HUDEP-2 (cell line): ENCODE measurements at regions not wholly inside any gene's neighbourhood (a gene's known extent, or its start where the extent isn't known, plus 50 kb on each side); places are given as distances from the start of the nearest gene placed in this dataset.
A peak's percentile ranks its signal among the peaks of the same experiment; 100 is the strongest.

ENCODE experiments used
- DNase-seq, 76 experiments: peaks; one replicate each; lab custom pipeline; 2025; ENCODE audit not compliant: unreplicated experiment in 76 of 76; lab: John Stamatoyannopoulos, UW

DNA sequence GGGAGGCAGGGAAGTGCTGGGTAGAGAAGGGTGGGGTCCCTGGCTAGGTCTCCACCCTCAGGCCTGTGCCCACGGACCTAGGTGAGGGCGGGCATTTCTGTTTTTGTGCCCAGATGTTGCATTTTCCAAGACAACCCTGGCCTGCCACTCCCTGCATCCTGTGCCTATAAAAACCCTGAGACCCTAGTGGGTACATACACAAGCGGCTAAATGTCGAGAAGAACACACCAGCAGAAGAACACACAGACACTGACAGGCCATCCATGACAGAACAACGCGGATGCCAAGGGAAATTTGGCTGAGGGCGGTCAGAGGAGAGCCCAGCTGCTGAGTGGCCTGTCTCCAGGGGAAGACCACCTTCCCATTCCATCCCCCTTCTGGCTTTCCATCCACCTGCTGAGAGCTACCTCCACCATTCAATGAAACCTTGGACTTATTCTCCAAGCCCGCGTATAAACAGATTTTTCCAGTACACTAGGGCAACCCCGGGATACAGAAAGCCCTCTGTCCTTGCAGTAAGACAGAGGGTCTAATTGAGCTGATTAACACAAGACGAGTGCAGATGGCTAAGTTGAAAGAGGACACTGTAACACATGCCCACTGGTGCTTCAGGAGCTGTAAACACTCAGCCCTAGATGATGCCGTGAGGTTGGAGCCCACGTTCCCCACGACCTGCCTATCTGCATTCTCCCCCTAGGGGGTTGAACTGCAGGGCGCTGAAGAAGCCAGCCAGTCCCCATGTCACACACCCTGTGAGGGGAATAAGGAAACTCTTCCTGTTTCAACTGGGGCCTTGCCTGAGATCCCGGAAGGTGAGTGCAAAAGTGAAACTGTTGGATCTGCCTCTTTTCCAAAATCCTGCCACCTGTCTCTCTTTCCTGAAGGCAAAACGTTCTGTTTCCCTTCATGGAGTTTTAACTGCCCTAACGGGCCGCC lies 147.2 kb upstream of the COX10 start:
- no peak for DNase-seq

GRCh38 chr17:13922885-13923284 lies 146.4 kb upstream of the COX10 start:
- no peak for DNase-seq

DNA sequence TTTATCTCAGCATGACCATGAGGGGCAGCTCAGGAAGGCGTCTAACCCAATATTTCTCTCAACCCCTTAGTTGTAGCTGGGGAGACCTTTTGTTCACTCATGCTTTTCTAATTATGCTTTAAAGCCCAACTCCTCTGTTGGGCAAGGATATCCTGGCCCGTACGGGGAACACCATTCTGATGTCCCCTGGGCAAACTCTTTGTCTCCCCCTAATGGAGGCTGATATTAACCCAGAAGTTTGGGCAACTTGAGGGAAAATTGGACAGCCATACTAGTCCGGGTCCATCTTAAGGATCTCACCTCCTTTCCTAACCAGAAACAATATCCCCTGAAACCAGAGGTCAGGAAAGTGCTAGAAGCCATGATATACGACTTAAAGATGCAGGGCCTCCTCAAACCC lies 143.7 kb upstream of the COX10 start:
- DNase-seq, result peak in 3 of 76 experiments; percentile 2 to 15 (median 3)

- DNase-seq, result no peak
Observed at GRCh38 chr17:13931111-13931526, 138.2 kb upstream of the COX10 start.

GRCh38 chr17:13931800-13932460 lies 137.4 kb upstream of the COX10 start:
- DNase-seq, result no peak

DNA sequence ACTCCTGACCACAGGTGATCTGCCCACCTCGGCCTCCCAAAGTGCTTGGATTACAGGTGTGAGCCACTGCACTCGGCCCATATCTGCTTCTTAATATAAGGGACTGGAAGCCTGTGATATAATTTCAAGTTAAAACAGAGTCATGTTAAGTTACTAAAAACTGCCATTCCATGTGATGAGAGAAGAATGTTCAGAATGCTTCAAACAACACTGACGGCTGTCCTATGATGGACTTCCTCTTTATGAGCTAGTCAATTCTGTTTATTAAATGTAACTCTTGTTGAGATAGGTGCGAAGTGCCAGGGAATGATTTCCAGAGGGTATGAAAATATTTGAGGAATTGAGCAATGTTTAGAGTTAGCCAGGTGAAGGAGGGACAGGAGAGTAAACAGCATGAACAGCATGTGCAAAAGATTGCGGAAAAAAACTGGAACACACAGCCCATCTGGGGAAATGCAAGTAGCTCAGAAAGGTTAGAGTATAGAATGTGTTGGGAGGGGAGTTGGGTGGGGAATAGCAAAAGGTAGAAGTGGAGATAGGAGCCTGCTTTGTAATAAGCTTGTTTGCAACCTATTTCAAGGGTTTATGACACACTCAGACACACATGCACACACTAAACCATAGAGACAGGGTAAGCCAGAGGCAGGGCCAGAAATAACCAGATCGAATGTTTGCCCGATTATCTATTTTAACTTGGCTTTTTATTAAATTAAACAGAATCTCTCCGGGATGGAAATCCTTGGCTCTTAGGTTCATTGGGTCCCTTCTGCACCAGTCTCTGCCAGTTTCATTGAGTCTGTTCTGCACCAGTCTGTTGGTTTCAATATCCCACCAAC lies 135.6 kb upstream of the COX10 start:
- DNase-seq, result no peak

DNA sequence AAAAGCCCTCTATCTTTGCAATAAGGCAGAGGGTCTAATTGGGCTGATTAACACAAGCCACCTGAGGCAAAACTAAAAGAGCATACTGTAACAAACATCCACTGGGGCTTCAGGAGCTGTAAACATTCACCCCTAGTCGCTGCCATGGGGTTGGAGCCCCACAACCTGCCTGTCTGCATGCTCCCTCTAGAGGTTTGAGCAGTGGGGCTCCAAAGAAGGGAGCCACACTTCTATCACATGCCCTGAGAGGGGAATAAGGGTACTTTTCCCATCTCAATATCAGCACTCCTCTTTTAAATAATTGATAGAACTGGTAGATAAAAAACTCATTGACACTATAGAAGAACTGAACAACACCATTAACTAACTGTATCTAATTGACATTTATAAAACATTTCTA lies 130.1 kb upstream of the COX10 start:
- DNase-seq, result no peak

GRCh38 chr17:13940858-13941665 lies 128.2 kb upstream of the COX10 start:
- DNase-seq, result peak in 22 of 76 experiments; percentile 2 to 44 (median 10)

DNA sequence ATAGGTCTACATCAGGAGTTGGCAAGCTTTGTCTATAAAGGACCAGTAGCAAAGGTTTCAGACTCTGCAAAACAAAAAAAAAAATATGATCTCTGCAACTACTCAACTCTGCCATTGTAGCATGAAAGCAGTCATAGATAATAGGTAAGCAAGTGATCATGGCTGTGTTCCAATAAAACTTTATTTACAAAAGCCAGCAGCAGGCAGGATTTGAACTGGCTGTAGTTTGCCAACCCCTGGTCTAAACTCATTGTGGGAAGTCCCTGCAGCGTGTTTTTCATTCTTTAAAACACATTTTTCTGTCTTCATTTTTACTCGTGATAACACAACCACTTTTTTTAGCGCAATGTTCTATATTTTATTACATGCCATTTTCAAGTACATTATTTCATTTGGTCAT lies 127.5 kb upstream of the COX10 start:
- DNase-seq, result no peak

DNA sequence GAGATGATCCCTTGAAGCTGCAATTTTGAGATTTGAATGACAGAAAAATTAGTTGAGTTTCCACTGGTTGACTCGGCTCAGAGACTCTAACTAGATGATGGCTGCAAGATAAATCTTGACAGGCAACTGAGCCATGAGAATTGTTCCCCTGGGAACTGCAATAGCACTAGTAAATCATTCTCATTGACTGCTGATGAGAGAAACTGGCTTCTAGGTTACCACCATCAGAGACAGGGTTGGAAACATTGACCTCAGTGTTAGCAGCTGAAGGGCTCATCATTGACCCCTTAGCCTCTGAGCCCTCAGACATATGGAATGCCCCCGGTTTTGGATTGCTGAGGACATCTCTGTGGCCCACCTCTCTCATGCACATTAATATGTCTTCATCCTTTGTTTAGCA lies 125.4 kb upstream of the COX10 start:
- no peak for DNase-seq

DNA sequence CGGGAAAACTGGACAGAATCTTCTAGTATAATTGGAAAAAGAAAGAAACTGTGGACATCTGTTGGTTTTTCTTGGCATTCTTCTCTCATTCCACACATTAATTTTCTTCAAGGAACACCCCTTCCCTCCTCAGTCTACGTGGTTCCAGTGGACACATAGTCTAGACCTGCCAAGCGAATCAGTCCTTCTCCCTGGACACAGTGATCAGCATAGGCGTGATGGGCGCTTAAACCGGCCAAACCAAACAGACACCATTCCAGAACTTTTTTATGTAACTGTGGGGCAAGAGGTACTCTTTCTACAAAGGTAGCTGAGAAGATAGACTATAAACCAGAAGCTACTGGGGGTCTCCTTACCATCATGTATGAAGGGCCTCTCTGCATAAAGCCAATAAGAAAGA lies 121.8 kb upstream of the COX10 start:
- no peak for DNase-seq

- DNase-seq, result peak in 1 of 76 experiments; percentile 0
Observed at GRCh38 chr17:13952009-13952750, 117.1 kb upstream of the COX10 start.

- no peak for DNase-seq
Observed at GRCh38 chr17:13953841-13954240, 115.5 kb upstream of the COX10 start.

GRCh38 chr17:13957636-13958035 lies 111.7 kb upstream of the COX10 start:
- DNase-seq, result no peak

DNA sequence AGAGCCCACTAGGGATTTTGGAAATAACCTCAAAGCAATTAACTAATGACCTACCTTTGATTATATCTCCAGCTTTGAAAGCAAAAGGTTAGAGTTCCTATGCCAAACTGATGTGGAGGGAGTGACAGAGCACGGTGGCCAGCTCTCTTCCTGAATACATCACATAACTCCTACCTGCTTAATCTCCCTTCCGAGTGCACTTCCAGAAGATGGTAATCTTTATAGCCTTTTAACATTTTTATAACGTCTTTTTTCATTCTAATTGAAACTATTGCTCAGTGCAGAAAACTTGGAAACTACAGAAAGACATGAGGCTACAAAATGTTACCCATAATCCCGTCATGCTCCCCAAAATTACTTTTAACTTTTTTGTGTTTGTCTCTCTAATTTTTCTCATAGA lies 110.5 kb upstream of the COX10 start:
- DNase-seq, result no peak

DNA sequence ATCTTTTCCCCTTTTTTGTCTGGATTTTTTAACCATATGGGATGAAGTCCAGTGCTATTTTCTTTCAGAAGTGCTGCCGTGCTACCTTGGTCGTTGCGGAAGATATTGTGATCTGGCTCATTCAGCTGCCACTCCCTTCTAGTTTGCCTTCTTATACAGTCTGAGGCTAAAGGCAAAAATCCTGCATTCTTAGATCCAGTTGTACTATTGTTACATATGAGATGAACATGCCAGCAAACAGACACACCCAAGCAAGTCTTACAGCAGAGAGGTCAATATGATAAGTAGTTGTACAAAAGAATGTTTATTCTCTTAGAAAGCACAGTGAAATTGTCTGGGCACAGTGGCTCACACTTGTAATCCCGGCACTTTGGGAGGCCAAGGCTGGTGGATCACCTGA lies 108.0 kb upstream of the COX10 start:
- DNase-seq, result no peak

DNA sequence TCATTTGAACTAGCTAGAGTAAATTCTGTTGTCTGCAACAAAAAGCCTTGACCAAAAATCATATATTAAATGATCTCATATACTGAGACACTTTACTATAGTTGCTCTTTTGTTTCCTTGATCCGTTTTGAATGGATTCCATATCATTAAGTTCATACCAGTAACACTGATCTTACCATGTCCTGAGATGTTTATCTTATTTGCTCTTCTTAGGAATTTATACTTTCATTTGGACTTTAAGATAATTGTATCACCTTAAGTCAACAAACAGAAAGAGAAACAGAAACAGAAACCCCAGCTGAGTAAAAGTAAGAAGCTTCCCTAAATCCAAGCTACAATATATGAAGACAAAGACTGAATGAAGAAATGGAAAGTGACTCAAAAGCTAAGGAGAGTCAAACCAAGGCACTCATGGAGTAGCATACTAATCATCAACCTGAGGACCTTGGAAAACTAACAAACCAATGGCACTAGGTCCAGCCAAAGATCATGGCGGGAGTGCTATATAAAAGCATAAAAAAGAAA lies 106.5 kb upstream of the COX10 start:
- no peak for DNase-seq

DNA sequence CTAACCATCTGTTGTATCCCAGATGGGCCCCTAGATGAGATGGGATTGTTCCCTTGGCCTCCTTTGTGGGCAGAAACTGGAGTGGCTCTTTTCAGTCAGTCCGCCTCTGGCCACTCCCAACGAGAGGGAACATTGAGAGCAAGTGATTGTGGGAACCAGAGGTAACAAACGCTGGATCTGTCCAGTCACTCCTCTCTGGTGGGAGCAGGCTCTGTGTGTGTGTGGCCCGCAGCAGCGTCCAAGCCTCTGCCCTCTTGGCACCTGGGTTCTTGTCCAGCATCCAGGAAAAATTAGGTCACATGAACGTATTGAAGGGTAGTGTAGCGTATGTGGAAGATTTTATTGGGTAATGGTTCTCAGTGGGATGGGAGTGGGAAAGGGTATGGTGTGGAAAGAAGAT lies 101.9 kb upstream of the COX10 start:
- no peak for DNase-seq

DNA sequence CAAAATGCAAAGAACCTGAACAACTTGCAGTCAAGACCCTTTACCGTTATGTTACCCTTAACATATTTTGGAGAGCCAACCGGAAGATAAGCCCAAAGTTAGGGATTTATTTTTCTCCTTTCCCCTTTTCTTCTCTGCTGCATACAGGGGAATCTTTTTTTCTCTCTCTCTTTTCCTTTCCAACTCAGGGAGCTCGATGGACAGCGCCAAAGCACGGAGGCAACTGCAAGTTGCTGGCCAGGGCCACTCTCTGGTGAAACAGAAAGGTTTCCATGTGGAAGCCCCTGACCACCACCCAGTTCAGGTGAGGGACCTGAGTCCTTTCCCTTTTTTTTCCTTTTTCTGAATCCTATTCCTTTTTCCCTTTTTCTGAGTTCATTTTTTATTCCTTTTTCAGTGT lies 98.8 kb upstream of the COX10 start:
- DNase-seq, result no peak
